G401.6 (cell line): ENCODE measurements at regions not wholly inside any gene's neighbourhood (a gene's known extent, or its start where the extent isn't known, plus 50 kb on each side); places are given as distances from the start of the nearest gene placed in this dataset.
"Not testable (repeated sequence)": the region's sequence is repeated elsewhere in the genome, so short reads cannot be mapped to it uniquely, and the experiment has no call there.

ENCODE experiments used
- FAIRE-seq: peaks from 2 replicates; lab custom pipeline; 2012; peaks lifted over from hg19 to GRCh38; lab: Jason Lieb, UNC

GRCh38 chr3:101998256-101998926, 149.1 kb downstream of the NFKBIZ start:
- FAIRE-seq, result no peak

- no peak for FAIRE-seq
Observed at GRCh38 chr3:101999177-101999779, 150.0 kb downstream of the NFKBIZ start.

DNA sequence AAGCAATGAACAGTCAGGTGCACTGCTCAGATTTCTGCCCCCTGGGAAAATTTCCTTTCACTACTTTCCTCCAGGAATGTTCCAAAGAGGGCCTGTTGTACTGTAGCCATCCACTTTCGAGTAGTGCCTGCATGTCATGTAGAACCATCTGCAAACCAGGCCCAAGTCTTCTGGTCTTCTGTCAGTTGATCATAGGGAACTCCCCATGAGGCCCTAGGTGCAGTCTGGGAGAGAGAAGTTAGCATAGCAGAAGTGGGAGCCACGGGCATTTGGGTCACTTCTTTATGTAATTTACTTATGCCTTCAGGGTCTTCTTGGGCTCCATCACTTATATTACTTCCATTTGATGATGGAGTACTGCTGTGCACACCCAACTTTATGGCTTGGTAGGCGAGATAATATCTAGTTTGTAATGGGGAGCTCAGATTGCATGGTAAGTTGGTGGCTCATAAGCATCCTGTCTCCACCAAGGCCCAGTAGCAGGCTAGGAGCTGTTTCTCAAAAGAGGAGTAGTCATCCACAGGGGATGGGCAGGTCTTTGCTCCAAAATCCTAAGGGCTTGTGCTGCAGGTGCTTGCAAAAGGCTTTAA, 151.4 kb downstream of the NFKBIZ start:
- FAIRE-seq, result no peak

GRCh38 chr3:102002056-102002455, 152.7 kb downstream of the NFKBIZ start:
- FAIRE-seq, result no peak

GRCh38 chr3:102004561-102004960, 155.2 kb downstream of the NFKBIZ start:
- FAIRE-seq, result no peak

GRCh38 chr3:102005551-102005950, 156.2 kb downstream of the NFKBIZ start:
- no peak for FAIRE-seq

- no peak for FAIRE-seq
Observed at GRCh38 chr3:102006812-102007485, 157.6 kb downstream of the NFKBIZ start.

GRCh38 chr3:102008436-102008835, 159.1 kb downstream of the NFKBIZ start:
- not testable (repeated sequence) for FAIRE-seq

GRCh38 chr3:102016417-102016816, 167.1 kb downstream of the NFKBIZ start:
- FAIRE-seq, result no peak

GRCh38 chr3:102017784-102018183, 168.5 kb downstream of the NFKBIZ start:
- FAIRE-seq, result no peak

DNA sequence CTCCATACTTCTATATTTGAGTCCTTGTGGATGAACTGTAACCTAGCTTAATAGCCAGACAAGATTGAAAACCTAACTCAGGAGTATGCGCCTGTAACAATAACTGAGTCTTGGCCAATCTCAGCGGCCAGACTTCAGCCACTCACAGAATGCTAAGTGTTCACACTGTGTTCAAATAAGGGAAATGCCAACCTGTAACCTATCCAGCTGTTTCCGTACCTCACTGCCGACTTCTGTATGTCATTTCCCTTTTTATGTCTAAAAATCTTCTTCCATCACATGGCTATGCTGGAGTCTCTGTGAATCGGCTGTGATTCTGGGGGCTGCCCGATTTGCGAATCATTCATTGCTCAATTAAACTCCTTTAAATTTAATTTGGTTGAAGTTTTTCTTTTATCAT, 169.2 kb downstream of the NFKBIZ start:
- FAIRE-seq, result no peak

DNA sequence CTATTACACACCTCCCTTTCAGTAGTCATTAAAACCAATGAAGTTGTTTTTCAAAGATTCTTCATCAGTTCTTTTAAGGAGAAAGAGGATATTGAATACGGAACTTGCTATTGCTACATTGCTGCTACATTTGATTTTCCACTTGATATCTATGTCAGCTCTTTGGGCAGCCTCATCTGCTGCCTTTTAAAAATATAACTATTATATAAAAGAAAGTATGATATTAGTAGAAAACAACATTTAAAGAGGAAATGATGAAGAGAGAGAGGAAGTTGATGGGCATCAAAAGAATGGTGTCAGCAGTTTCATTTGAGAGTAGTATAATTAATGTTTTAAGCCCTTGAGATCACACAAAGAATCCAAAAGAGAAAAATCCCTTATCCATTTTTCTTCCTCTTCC, 171.4 kb downstream of the NFKBIZ start:
- FAIRE-seq, result no peak

DNA sequence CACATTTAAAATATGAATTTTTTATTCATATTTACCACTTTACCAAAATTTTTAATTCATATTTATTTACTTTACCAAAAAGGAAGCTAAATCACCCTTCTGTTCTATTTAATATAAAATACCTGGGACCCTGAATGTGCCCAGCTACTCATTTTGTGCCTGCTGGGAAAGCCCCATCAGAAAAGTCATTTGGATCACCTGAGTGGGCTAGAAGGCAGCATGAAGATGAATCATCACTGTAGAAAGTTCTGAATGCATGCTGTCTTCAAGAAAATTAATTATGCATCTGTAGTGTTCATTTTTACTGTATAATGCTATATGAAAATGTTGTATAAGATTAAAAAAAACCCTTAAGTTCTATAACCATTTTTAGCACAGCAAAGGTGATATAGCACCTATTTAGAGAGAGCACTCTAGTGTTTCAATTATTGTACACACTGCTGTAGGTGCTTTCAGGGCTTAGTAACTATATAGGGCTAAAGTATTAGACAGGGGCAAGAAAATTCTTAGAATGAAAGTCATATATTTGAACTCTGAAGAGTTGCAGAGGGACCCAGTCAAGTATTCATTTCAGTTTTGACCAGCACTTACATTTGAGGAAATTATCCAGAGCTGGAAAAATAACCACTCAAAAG, 175.1 kb downstream of the NFKBIZ start:
- FAIRE-seq, result no peak

DNA sequence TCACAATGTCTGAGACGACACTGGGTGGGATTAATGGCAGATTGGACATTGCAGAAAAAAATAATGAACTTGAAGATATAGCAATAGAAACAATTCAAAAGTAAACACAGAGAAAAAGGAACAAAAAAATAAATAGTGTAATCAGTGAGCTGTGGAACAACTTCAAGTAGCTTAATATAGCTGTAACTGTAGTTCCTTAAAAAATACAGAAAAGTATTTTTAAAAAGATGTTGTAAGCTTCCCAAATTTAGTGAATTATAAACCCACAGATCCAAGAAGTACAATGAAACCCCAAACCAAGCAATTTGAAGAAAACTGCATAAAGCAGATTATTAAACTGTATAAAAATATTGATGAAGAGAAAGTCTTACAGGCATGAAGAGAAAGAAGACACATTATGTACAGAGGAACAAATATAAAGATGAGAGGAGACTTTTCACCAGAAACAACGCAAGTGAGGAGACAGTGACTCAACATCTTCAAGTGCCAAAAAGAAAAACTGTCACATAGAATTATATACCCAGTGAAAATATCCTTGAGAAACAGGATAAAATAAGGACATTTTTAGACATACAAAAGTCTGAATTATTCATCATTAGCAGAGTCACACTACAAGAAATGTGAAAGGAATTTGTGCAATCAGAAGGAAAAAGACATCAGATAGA, 176.4 kb downstream of the NFKBIZ start:
- no peak for FAIRE-seq

DNA sequence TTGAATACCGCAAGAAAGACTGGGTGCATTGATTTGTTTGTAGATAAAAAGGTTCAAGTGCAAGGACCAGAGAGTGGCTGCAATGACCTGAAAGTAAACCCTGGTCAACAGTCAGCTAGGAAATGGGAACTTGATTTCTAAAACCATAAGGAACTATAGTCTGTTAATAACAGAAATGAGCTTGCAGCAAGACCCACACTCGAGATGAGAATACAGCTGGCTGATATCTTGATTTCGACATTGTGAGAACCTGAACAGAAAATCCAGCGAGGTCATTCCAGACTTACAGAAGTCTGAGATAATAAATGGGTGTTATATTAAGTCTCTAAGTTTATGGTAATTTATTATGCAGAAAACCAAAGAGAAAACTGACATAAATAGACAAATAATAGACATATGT, 177.3 kb downstream of the NFKBIZ start:
- FAIRE-seq, result no peak

- FAIRE-seq, result no peak
Observed at GRCh38 chr3:102030661-102031060, 181.3 kb downstream of the NFKBIZ start.

DNA sequence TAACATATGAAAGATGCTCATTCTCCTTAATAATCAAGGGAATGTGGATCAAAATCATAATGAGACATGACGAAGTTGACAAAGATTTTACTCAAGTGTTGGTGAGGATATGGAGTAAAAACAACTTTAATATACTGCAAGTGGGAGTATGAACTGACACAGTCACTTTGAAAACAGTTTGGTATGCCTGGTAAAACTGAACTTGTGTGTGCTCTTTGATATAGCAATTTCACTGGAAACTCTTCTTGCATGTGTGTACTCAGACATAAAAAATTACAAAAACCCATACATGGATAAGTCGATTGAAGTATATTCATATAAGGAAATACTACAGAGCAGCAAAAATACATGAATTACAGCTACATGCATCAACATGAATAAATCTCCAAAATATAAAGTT, 182.5 kb downstream of the NFKBIZ start:
- no peak for FAIRE-seq

DNA sequence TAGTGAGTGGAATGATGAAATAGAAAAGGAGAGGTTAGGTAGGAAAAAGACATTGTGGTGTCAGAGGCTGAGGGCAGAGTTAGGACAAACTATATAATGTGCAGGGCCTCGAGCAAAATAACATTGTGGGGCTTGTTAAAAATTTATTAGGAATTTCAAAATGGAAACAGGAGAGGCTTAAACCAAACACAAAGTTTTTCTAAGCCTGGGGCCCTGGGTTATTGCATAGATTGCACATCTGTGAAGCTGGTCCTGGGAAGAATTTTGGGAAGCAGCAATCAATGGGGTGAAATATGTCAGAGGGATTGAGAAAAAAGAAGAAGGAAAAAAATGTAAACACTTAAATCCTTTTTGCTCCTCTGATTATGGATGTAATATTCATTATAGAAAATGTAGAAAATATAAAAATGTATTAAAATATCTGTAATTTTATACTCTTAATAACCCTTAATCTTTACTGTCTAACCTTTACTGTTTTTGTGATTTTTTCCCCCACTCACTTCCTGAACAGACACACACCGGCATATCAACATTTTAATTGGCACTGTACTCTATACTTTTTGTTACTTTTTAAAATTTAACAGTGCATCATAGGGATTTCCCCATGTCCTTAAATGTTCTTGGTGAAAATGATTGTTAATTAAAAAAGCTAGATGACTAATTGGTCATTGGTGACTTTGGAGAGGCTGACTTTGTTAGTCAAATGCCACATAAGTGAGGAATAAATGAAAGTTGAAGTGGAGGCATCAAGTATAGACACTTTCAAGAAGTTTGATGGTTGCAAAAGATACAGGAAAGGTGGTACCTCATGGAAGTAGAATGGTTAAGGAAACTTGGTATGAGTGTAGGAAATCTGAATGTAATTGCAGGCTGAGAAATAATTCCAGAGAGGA, 183.4 kb downstream of the NFKBIZ start:
- FAIRE-seq, result no peak

GRCh38 chr3:102034639-102035451, 185.5 kb downstream of the NFKBIZ start:
- FAIRE-seq, result no peak

DNA sequence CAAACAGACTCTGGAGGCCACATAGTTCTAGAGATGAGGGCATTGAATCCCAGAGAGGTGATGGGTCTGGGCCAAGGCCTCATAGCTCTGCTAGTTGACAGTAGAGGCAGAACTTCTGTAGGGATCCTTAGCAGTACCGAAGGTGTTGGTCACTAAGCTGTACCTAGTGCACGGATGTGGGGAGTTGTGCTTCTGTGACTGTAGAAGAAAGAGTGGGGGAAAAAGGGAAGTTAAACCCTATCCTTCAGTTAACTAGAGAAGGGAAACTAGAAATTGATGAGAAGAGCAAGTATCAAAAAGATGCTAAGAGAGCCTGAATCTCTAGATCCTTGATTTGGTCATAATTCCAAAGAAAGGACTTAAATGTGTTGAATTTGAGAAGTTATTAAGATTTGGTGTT, 186.7 kb downstream of the NFKBIZ start:
- FAIRE-seq, result no peak
